ENCODE measurements at regions not wholly inside any gene's neighbourhood (a gene's known extent, or its start where the extent isn't known, plus 50 kb on each side); places are given as distances from the start of the nearest gene placed in this dataset.

GRCh38 chr2:224645722-224646121, 60.6 kb upstream of the CUL3 start:
- H3F3A ChIP-seq (ENCODE audit: low read length, unreplicated experiment) = no peaks in the 10 kb centered on the region
- no peaks in the 10 kb centered on the region for H3K9me2 ChIP-seq (replicated peaks; ENCODE audit: low read length)
- DNase-seq = no peak
- CTCF ChIA-PET = interaction anchor here (0.8 kb wide), 1 partner anchor 100 kb away, joined by 4 read pairs; no protein-coding TSS in a partner anchor
- no peak for TF ChIP-seq EZH2 (IDR thresholded peaks at IDR 0.05; ENCODE audit: low read length, unreplicated experiment)
- TF ChIP-seq CTCF (conservative IDR thresholded peaks at IDR 0.05; ENCODE audit: low read depth, low read length) = no peak
- no peak for TF ChIP-seq EZH2phosphoT487 (IDR thresholded peaks at IDR 0.05; ENCODE audit: borderline replicate concordance, low read length)
- peak overlapping the region; percentile 21; the same call in 1 of the 2 replicates for H3K4me2 ChIP-seq (ENCODE audit: low read length)
- H3K4me1 ChIP-seq (ENCODE audit: insufficient read depth, low read length) = no peaks in the 10 kb centered on the region
- no peaks in the 10 kb centered on the region for H4K20me1 ChIP-seq (ENCODE audit: low read length)
- H3K27me3 ChIP-seq (ENCODE audit: low read length) = no peaks in the 10 kb centered on the region
- H3K79me2 ChIP-seq (ENCODE audit: low read length) = no peaks in the 10 kb centered on the region
- no peak overlapping the region for H2AFZ ChIP-seq (ENCODE audit: low read length)
- intact Hi-C loops (cut with micrococcal nuclease) = loop anchor here (1.0 to 10.0 kb wide), 3 partner anchors 58 to 288 kb away; partner anchors contain the start of gene CUL3
- POLR2A ChIA-PET (ENCODE audit: unreplicated experiment) = no interaction called here
- no peaks in the 10 kb centered on the region for H3K9me3 ChIP-seq (ENCODE audit: low read length)
- BruUV-seq (replicated peaks) = no TSS peak
- H3K36me3 ChIP-seq (ENCODE audit: low read depth, low read length) = no peaks in the 10 kb centered on the region
- H3K27ac ChIP-seq (ENCODE audit: low read length) = no peak overlapping the region
- H3K4me3 ChIP-seq (ENCODE audit: low read length) = no peak overlapping the region
- peak; percentile 20 for ATAC-seq
- H3K9ac ChIP-seq (ENCODE audit: low read length) = no peak overlapping the region

GRCh38 chr2:224640679-224641078, 55.5 kb upstream of the CUL3 start:
- H3K79me2 ChIP-seq (ENCODE audit: low read length) = no peaks in the 10 kb centered on the region
- ATAC-seq = no peak
- H3K4me1 ChIP-seq (ENCODE audit: insufficient read depth, low read length) = no peaks in the 10 kb centered on the region
- BruUV-seq (replicated peaks) = no TSS peak
- ChIA-PET POLR2A (ENCODE audit: unreplicated experiment) (no interaction called here), CTCF (no interaction called here)
- TF ChIP-seq EZH2phosphoT487 (IDR thresholded peaks at IDR 0.05; ENCODE audit: borderline replicate concordance, low read length) (no peak), CTCF (conservative IDR thresholded peaks at IDR 0.05; ENCODE audit: low read depth, low read length) (no peak), EZH2 (IDR thresholded peaks at IDR 0.05; ENCODE audit: low read length, unreplicated experiment) (no peak)
- no peaks in the 10 kb centered on the region for H3K9me3 ChIP-seq (ENCODE audit: low read length)
- H3K4me3 ChIP-seq (ENCODE audit: low read length) = no peak overlapping the region
- DNase-seq = no peak
- no peak overlapping the region for H3K4me2 ChIP-seq (ENCODE audit: low read length)
- H3K9me2 ChIP-seq (replicated peaks; ENCODE audit: low read length) = no peaks in the 10 kb centered on the region
- H4K20me1 ChIP-seq (ENCODE audit: low read length) = no peaks in the 10 kb centered on the region
- no peaks in the 10 kb centered on the region for H3F3A ChIP-seq (ENCODE audit: low read length, unreplicated experiment)
- H2AFZ ChIP-seq (ENCODE audit: low read length) = no peak overlapping the region
- H3K27ac ChIP-seq (ENCODE audit: low read length) = no peak overlapping the region
- H3K27me3 ChIP-seq (ENCODE audit: low read length) = no peaks in the 10 kb centered on the region
- intact Hi-C loops (cut with micrococcal nuclease) = loop anchor here (10.0 kb wide), 1 partner anchor 166 kb away; no protein-coding TSS in a partner anchor
- H3K36me3 ChIP-seq (ENCODE audit: low read depth, low read length) = no peaks in the 10 kb centered on the region
- no peak overlapping the region for H3K9ac ChIP-seq (ENCODE audit: low read length)

- intact Hi-C loops (cut with micrococcal nuclease) = no loop called here
- Histone ChIP-seq H3K9me3 (ENCODE audit: low read length) (no peaks in the 10 kb centered on the region), H3K4me3 (ENCODE audit: low read length) (no peak overlapping the region), H3K9ac (ENCODE audit: low read length) (no peak overlapping the region), H2AFZ (ENCODE audit: low read length) (0 out of 2 replicates have a peak overlapping the region, but pooled peaks have one; percentile 11), H3K79me2 (ENCODE audit: low read length) (no peaks in the 10 kb centered on the region), H3K4me2 (ENCODE audit: low read length) (no peak overlapping the region), H3K27me3 (ENCODE audit: low read length) (no peaks in the 10 kb centered on the region), H3K4me1 (ENCODE audit: insufficient read depth, low read length) (no peaks in the 10 kb centered on the region), H3F3A (ENCODE audit: low read length, unreplicated experiment) (no peaks in the 10 kb centered on the region), H3K36me3 (ENCODE audit: low read depth, low read length) (no peaks in the 10 kb centered on the region), H3K27ac (ENCODE audit: low read length) (no peak overlapping the region), H3K9me2 (replicated peaks; ENCODE audit: low read length) (no peaks in the 10 kb centered on the region), H4K20me1 (ENCODE audit: low read length) (no peaks in the 10 kb centered on the region)
- CTCF ChIA-PET = no interaction called here
- TF ChIP-seq CTCF (conservative IDR thresholded peaks at IDR 0.05; ENCODE audit: low read depth, low read length) (no peak), EZH2phosphoT487 (IDR thresholded peaks at IDR 0.05; ENCODE audit: borderline replicate concordance, low read length) (no peak), EZH2 (IDR thresholded peaks at IDR 0.05; ENCODE audit: low read length, unreplicated experiment) (no peak)
- DNase-seq (no peak), ATAC-seq (peak; percentile 63)
- no TSS peak for BruUV-seq (replicated peaks)
- POLR2A ChIA-PET (ENCODE audit: unreplicated experiment) = no interaction called here
Observed at GRCh38 chr2:224638301-224638823, 53.2 kb upstream of the CUL3 start.

Data from PC-3 (cell line).